Astrocyte (in vitro differentiated cells and primary cell): ENCODE measurements at regions not wholly inside any gene's neighbourhood (a gene's known extent, or its start where the extent isn't known, plus 50 kb on each side); places are given as distances from the start of the nearest gene placed in this dataset.

ENCODE experiments used
- EZH2 ChIP-seq: IDR thresholded peaks from 2 replicates; pipeline ENCODE4 v1.6.1; 2012; ENCODE audit warnings: mild to moderate bottlenecking, low read length, inconsistent platforms; ENCODE audit not compliant: insufficient read depth
- TF ChIP-seq, protein P1 (sequence below): IDR thresholded peaks from 2 replicates; pipeline ENCODE4 v1.5.1; 2011; ENCODE audit warnings: low read depth, mild to moderate bottlenecking, inconsistent platforms, low read length, moderate library complexity; ENCODE audit not compliant: insufficient read depth

DNA sequence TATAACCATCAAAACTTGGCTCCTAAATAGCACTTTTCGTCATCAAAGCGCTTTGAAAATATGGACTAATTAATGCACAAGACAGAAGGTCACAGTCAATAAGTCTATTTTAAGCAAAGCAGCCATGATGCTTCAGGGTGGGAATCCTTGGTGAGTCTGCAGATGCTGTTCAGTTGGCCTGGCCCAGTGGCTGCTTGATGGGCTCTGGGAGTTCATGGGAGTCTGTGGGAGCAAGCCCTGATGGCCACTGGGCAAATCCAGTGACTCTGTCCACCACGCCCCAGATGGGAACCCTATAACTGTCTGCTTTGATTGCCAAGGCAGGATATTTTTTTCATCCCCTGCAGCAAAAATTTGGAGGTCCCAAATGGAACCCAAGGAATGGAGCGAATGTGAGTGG is 95.7 kb upstream of the CTBP2 start:
- TF ChIP-seq EZH2, result no peak
- TF ChIP-seq, protein P1, sequence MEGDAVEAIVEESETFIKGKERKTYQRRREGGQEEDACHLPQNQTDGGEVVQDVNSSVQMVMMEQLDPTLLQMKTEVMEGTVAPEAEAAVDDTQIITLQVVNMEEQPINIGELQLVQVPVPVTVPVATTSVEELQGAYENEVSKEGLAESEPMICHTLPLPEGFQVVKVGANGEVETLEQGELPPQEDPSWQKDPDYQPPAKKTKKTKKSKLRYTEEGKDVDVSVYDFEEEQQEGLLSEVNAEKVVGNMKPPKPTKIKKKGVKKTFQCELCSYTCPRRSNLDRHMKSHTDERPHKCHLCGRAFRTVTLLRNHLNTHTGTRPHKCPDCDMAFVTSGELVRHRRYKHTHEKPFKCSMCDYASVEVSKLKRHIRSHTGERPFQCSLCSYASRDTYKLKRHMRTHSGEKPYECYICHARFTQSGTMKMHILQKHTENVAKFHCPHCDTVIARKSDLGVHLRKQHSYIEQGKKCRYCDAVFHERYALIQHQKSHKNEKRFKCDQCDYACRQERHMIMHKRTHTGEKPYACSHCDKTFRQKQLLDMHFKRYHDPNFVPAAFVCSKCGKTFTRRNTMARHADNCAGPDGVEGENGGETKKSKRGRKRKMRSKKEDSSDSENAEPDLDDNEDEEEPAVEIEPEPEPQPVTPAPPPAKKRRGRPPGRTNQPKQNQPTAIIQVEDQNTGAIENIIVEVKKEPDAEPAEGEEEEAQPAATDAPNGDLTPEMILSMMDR, result no peak
